B cell (primary cell): ENCODE measurements at regions not wholly inside any gene's neighbourhood (a gene's known extent, or its start where the extent isn't known, plus 50 kb on each side); places are given as distances from the start of the nearest gene placed in this dataset.

Source experiments
- ATAC-seq: fragments of 200-7000 bp; cut with Tn5 transposase; one replicate; pipeline ENCODE4 v1.10.0; 2021; ENCODE audit warnings: low read depth, mild to moderate bottlenecking, moderate number of reproducible peaks, moderate library complexity
- CTCF ChIA-PET: fragments of 350-600 bp; sonication (Branson Sonifier 250); formaldehyde crosslinking; loops from one replicate; lab custom pipeline; 2021; ENCODE audit warnings: antibody characterized with exemption, inconsistent platforms; lab: Charles Lee
- POLR2A ChIA-PET: fragments of 350-600 bp; sonication (Branson Sonifier 250); formaldehyde crosslinking; loops from one replicate; lab custom pipeline; 2021; ENCODE audit warnings: antibody characterized with exemption; lab: Charles Lee
- DNase-seq: peaks from one replicate; pipeline ENCODE4 v3.0.0; 2013
- H2AFZ ChIP-seq: 2 replicates; pipeline ENCODE4 v1.6.1; 2012; ENCODE audit warnings: mild to moderate bottlenecking, low read depth, low read length; ENCODE audit not compliant: insufficient read depth, poor library complexity, severe bottlenecking
- H3K27ac ChIP-seq, 2 donors: 1 replicate in 1 of 2; 2 replicates in 1 of 2; pipeline ENCODE4 v1.5.1; 2012 to 2013; ENCODE audit warnings: low read length in 2 of 2, mild to moderate bottlenecking in 2 of 2, moderate library complexity in 1 of 2
- H3K27me3 ChIP-seq, 4 experiments: fragments of 200-600 bp in 1 of 4; sonication (generic) in 1 of 4; replicated peaks in 1 of 4; 1 replicate in 2 of 4; 2 replicates in 2 of 4; pipeline versions ENCODE4 v1.6.1 to v1.7.0; 2013 to 2016; ENCODE audit warnings: low read length in 3 of 4, mild to moderate bottlenecking in 2 of 4, mixed read lengths in 1 of 4, moderate library complexity in 1 of 4; ENCODE audit not compliant: insufficient read depth in 4 of 4, control insufficient read depth in 3 of 4; ENCODE audit errors: control extremely low read depth in 1 of 4
- H3K36me3 ChIP-seq, 2 experiments: replicated peaks in 1 of 2; 1 replicate in 1 of 2; 2 replicates in 1 of 2; pipeline versions ENCODE4 v1.6.1 to v1.7.1; 2013; ENCODE audit warnings: low read length in 1 of 2; ENCODE audit not compliant: insufficient read depth in 2 of 2, control insufficient read depth in 1 of 2; ENCODE audit errors: control extremely low read depth in 1 of 2, extremely low read depth in 1 of 2
- H3K4me1 ChIP-seq, 2 donors: fragments of 200-600 bp in 1 of 2; sonication (generic) in 1 of 2; 1 replicate in 1 of 2; 2 replicates in 1 of 2; pipeline versions ENCODE4 v1.5.1 to v1.6.1; 2013 to 2017; ENCODE audit warnings: low read length in 2 of 2; ENCODE audit not compliant: control insufficient read depth in 2 of 2, insufficient read depth in 2 of 2
- H3K4me2 ChIP-seq: replicated peaks from 2 replicates; pipeline ENCODE3; 2012; ENCODE audit warnings: mild to moderate bottlenecking, low read depth, low read length; ENCODE audit not compliant: poor library complexity, severe bottlenecking
- H3K4me3 ChIP-seq, 5 experiments: fragments of 200-600 bp in 1 of 5; sonication (generic) in 1 of 5; 1 replicate in 3 of 5; 2 replicates in 2 of 5; pipeline versions ENCODE4 v1.5.1 to v1.7.0; 2011 to 2016; ENCODE audit warnings: low read length in 4 of 5, mild to moderate bottlenecking in 4 of 5, low read depth in 2 of 5, control low read depth in 1 of 5, moderate library complexity in 1 of 5; ENCODE audit not compliant: insufficient read depth in 1 of 5; ENCODE audit errors: control extremely low read depth in 1 of 5, extremely low read depth in 1 of 5
- H3K79me2 ChIP-seq: fragments of 200-600 bp; sonication (generic); one replicate; pipeline ENCODE4 v1.6.0; 2016; ENCODE audit warnings: low read length; ENCODE audit not compliant: control insufficient read depth, insufficient read depth
- H3K9ac ChIP-seq: fragments of 200-600 bp; sonication (generic); 2 replicates; pipeline ENCODE4 v1.6.1; 2017; ENCODE audit warnings: mild to moderate bottlenecking, low read length, moderate library complexity
- H3K9me3 ChIP-seq, 3 donors: one replicate each; pipeline versions ENCODE4 v1.6.1 to v1.7.1; 2013; ENCODE audit warnings: low read length in 2 of 3; ENCODE audit not compliant: control insufficient read depth in 2 of 3, insufficient read depth in 1 of 3; ENCODE audit errors: control extremely low read depth in 1 of 3
- H4K20me1 ChIP-seq: 2 replicates; pipeline ENCODE4 v1.6.0; 2012; ENCODE audit warnings: mild to moderate bottlenecking, low read length; ENCODE audit not compliant: insufficient read depth, control insufficient read depth, poor library complexity, severe bottlenecking
- H3K27ac Mint-ChIP-seq: one replicate; pipeline ENCODE4 v1.8.0; 2021; ENCODE audit warnings: mixed read lengths
- H3K27me3 Mint-ChIP-seq: one replicate; pipeline ENCODE4 v1.8.0; 2021; ENCODE audit warnings: mixed read lengths
- H3K4me1 Mint-ChIP-seq: one replicate; pipeline ENCODE4 v1.8.0; 2021; ENCODE audit warnings: mixed read lengths
- H3K4me3 Mint-ChIP-seq: one replicate; pipeline ENCODE4 v1.8.0; 2021; ENCODE audit warnings: mixed read lengths
- H3K9me3 Mint-ChIP-seq: one replicate; pipeline ENCODE4 v1.8.0; 2022; ENCODE audit warnings: mixed read lengths; ENCODE audit not compliant: insufficient read depth
- CTCF ChIP-seq: fragments of 200-600 bp; IDR thresholded peaks from one replicate; pipeline ENCODE4 v1.8.0; 2022; ENCODE audit warnings: antibody characterized with exemption, mild to moderate bottlenecking
- EZH2 ChIP-seq: IDR thresholded peaks from 2 replicates; pipeline ENCODE4 v1.6.1; 2012; ENCODE audit warnings: borderline replicate concordance, low read depth, mild to moderate bottlenecking, moderate library complexity, low read length; ENCODE audit not compliant: insufficient read depth, poor library complexity, severe bottlenecking
- WGBS: methylation state at CpG from one replicate; pipeline ENCODE4 v1.1.5; 2013; ENCODE audit warnings: missing lambda C conversion rate; ENCODE audit not compliant: insufficient coverage; 5-methylcytosine and 5-hydroxymethylcytosine counted together
- intact Hi-C: fragments of 100-400 bp; cut with micrococcal nuclease; formaldehyde crosslinking; loops from one replicate; pipeline ENCODE4 v1.10.0; 2022

GRCh38 chr13:61204025-61204424 is 211.6 kb downstream of the PCDH20 start:
- H2AFZ ChIP-seq: no peak overlapping the region
- DNase-seq (no peak), ATAC-seq (no peak)
- no peaks in the 10 kb centered on the region for H3K36me3 ChIP-seq
- no peaks in the 10 kb centered on the region for H3K27me3 Mint-ChIP-seq
- H3K4me1 Mint-ChIP-seq: no peaks in the 10 kb centered on the region
- intact Hi-C loops: no loop called here
- no peak overlapping the region for H3K27ac ChIP-seq
- H3K4me2 ChIP-seq: no peak overlapping the region
- TF ChIP-seq CTCF: no peak
- no peak for TF ChIP-seq EZH2
- ChIA-PET CTCF (no interaction called here), POLR2A (no interaction called here)
- no peaks in the 10 kb centered on the region for H4K20me1 ChIP-seq
- H3K9me3 Mint-ChIP-seq: no peaks in the 10 kb centered on the region
- no peaks in the 10 kb centered on the region for H3K27me3 ChIP-seq
- no peaks in the 10 kb centered on the region for H3K4me1 ChIP-seq
- H3K4me3 Mint-ChIP-seq: no peak overlapping the region
- no peak overlapping the region for H3K9ac ChIP-seq
- H3K27ac Mint-ChIP-seq: no peak overlapping the region
- WGBS: no CpG with 5 or more reads among the region's 1 CpG
- no peak overlapping the region for H3K4me3 ChIP-seq
- H3K79me2 ChIP-seq: no peaks in the 10 kb centered on the region
- peaks cover 0 to 4% (median 0%) of the 10 kb centered on the region in 3 donors for H3K9me3 ChIP-seq

- H3K36me3 ChIP-seq: no peaks in the 10 kb centered on the region
- Mint-ChIP-seq H3K4me3 (no peak overlapping the region), H3K27ac (no peak overlapping the region), H3K27me3 (no peaks in the 10 kb centered on the region), H3K9me3 (no peaks in the 10 kb centered on the region), H3K4me1 (no peaks in the 10 kb centered on the region)
- WGBS: 29% methylated on average over 1 of the region's 1 CpG
- no peaks in the 10 kb centered on the region for H3K79me2 ChIP-seq
- ATAC-seq (no peak), DNase-seq (no peak)
- intact Hi-C loops: no loop called here
- ChIA-PET POLR2A (no interaction called here), CTCF (no interaction called here)
- no peaks in the 10 kb centered on the region for H3K4me1 ChIP-seq
- no peaks in the 10 kb centered on the region for H4K20me1 ChIP-seq
- no peaks in the 10 kb centered on the region for H3K27me3 ChIP-seq
- TF ChIP-seq CTCF (no peak), EZH2 (no peak)
- no peak overlapping the region for H2AFZ ChIP-seq
- H3K4me3 ChIP-seq: no peak overlapping the region
- H3K9ac ChIP-seq: no peak overlapping the region
- H3K9me3 ChIP-seq: peaks cover 0 to 4% (median 0%) of the 10 kb centered on the region in 3 donors
- H3K27ac ChIP-seq: no peak overlapping the region
- no peak overlapping the region for H3K4me2 ChIP-seq
These were observed 213.6 kb downstream of the PCDH20 start for GRCh38 chr13:61202042-61202441.
